BJ (cell line): ENCODE measurements at regions not wholly inside any gene's neighbourhood (a gene's known extent, or its start where the extent isn't known, plus 50 kb on each side); places are given as distances from the start of the nearest gene placed in this dataset.

Experiments
- CTCF ChIA-PET: fragments of 350-600 bp; formaldehyde crosslinking; extraction: SDS; loops from one replicate; lab custom pipeline; 2021; ENCODE audit warnings: antibody characterized with exemption, inconsistent platforms; lab: Yijun Ruan, JAX
- POLR2A ChIA-PET: fragments of 300-600 bp; sonication (Branson Sonifier 250); formaldehyde crosslinking; extraction: SDS; loops from one replicate; lab custom pipeline; 2021; ENCODE audit warnings: antibody characterized with exemption; lab: Charles Lee
- DNase-seq: peaks from one replicate; pipeline ENCODE4 v3.0.0-alpha.2; 2011; ENCODE audit warnings: low read depth
- H3K27me3 ChIP-seq: 2 replicates; pipeline ENCODE4 v1.6.0; 2011; ENCODE audit warnings: low read length; ENCODE audit not compliant: control insufficient read depth, insufficient read depth
- H3K36me3 ChIP-seq: 2 replicates; pipeline ENCODE4 v1.5.1; 2011; ENCODE audit warnings: low read length; ENCODE audit not compliant: control insufficient read depth, insufficient read depth
- H3K4me3 ChIP-seq: 2 replicates; pipeline ENCODE4 v1.5.1; 2011; ENCODE audit warnings: low read depth, mild to moderate bottlenecking, control low read depth, low read length
- CTCF ChIP-seq: IDR thresholded peaks from 2 replicates; pipeline ENCODE4 v1.5.1; 2011; ENCODE audit warnings: low read depth, mild to moderate bottlenecking, control low read depth, inconsistent platforms, low read length, moderate library complexity; ENCODE audit not compliant: insufficient read depth

GRCh38 chr18:38045845-38046244 lies 480.2 kb upstream of the CELF4 start:
- no peak for DNase-seq
- Histone ChIP-seq H3K4me3 (no peak overlapping the region), H3K27me3 (no peaks in the 10 kb centered on the region), H3K36me3 (no peaks in the 10 kb centered on the region)
- POLR2A ChIA-PET: no interaction called here
- CTCF ChIA-PET: no interaction called here
- TF ChIP-seq CTCF: no peak

- no peaks in the 10 kb centered on the region for H3K27me3 ChIP-seq
- ChIA-PET POLR2A (no interaction called here), CTCF (no interaction called here)
- H3K36me3 ChIP-seq: no peaks in the 10 kb centered on the region
- no peak for DNase-seq
- TF ChIP-seq CTCF: no peak
- H3K4me3 ChIP-seq: no peak overlapping the region
These were observed 476.8 kb upstream of the CELF4 start for GRCh38 chr18:38042211-38042890.

- CTCF ChIA-PET: no interaction called here
- Histone ChIP-seq H3K36me3 (no peaks in the 10 kb centered on the region), H3K27me3 (no peaks in the 10 kb centered on the region), H3K4me3 (no peak overlapping the region)
- no peak for TF ChIP-seq CTCF
- DNase-seq: no peak
- POLR2A ChIA-PET: no interaction called here
These were observed 472.6 kb upstream of the CELF4 start for GRCh38 chr18:38038242-38038641.

- Histone ChIP-seq H3K36me3 (no peaks in the 10 kb centered on the region), H3K4me3 (no peak overlapping the region), H3K27me3 (no peaks in the 10 kb centered on the region)
- CTCF ChIA-PET: no interaction called here
- POLR2A ChIA-PET: no interaction called here
- TF ChIP-seq CTCF: no peak
- no peak for DNase-seq
These were observed 469.6 kb upstream of the CELF4 start for GRCh38 chr18:38035193-38035592.

- TF ChIP-seq CTCF: no peak
- Histone ChIP-seq H3K27me3 (no peaks in the 10 kb centered on the region), H3K36me3 (no peaks in the 10 kb centered on the region), H3K4me3 (no peak overlapping the region)
- no peak for DNase-seq
- CTCF ChIA-PET: no interaction called here
- POLR2A ChIA-PET: no interaction called here
These were observed 467.7 kb upstream of the CELF4 start for GRCh38 chr18:38033282-38033681.
